Pancreas (tissue), 10 donors: ENCODE measurements at regions not wholly inside any gene's neighbourhood (a gene's known extent, or its start where the extent isn't known, plus 50 kb on each side); places are given as distances from the start of the nearest gene placed in this dataset.

ENCODE experiments used
- ATAC-seq, 4 donors: fragments of 200-7000 bp; cut with Tn5 transposase; one replicate each; pipeline versions ENCODE4 v1.8.0 to v1.9.1; 2020; ENCODE audit warnings: mild to moderate bottlenecking in 4 of 4, moderate library complexity in 4 of 4
- DNase-seq, 6 donors: peaks; one replicate each; pipeline ENCODE4 v3.0.0-alpha.2; 2020
- FAIRE-seq: peaks from 2 replicates; lab custom pipeline; 2012; peaks lifted over from hg19 to GRCh38; lab: Jason Lieb, UNC
- H3K27ac ChIP-seq, 4 donors: fragments of 200-600 bp; sonication (generic); 1 replicate in 3 of 4; 2 replicates in 1 of 4; pipeline versions ENCODE4 v1.5.0 to v1.8.0; 2020
- H3K27me3 ChIP-seq, 4 donors: fragments of 200-600 bp; one replicate each; pipeline ENCODE4 v1.8.0; 2021
- H3K36me3 ChIP-seq, 3 donors: fragments of 200-600 bp; sonication (generic) in 1 of 3; one replicate each; pipeline versions ENCODE4 v1.5.0 to v1.8.0; 2020 to 2021
- H3K4me1 ChIP-seq, 3 donors: fragments of 200-600 bp; one replicate each; pipeline ENCODE4 v1.8.0; 2021
- H3K4me3 ChIP-seq, 4 donors: fragments of 200-600 bp; sonication (generic) in 2 of 4; one replicate each; pipeline versions ENCODE4 v1.5.0 to v1.8.0; 2020 to 2021
- H3K9me3 ChIP-seq, 4 donors: fragments of 200-600 bp; one replicate each; pipeline ENCODE4 v1.8.0; 2021
- WGBS, 2 donors: extraction: QIAGEN DNeasy Blood & Tissue Kit; methylation state at CpG; one replicate each; pipeline ENCODE4 v1.1.7; 2013; 5-methylcytosine and 5-hydroxymethylcytosine counted together
- intact Hi-C, 3 donors: fragments of 100-400 bp; cut with DNase I; formaldehyde crosslinking; loops; one replicate each; pipeline versions ENCODE4 v1.11.1 to v1.14.2; 2022
- TF ChIP-seq, protein P1 (sequence below), 4 donors: fragments of 200-600 bp; sonication (generic) in 3 of 4; IDR thresholded peaks; one replicate each; pipeline versions ENCODE4 v1.5.0 to v1.8.0; 2021; ENCODE audit warnings: antibody characterized with exemption in 4 of 4
- donor health status: healthy with polysubstance abuse.
- donor health status: DM: no; HTN: no; CAD: no; lungs with moderate emphysema.
- donor health status: DM: no; HTN: no; CAD: no.
- donor health status: control.
- donor health status: control.
- donor health status: Bipolar disorder and iron deficiency.
- donor health status: DM: yes; HTN: yes; CAD: no.
- donor health status: DM: no; HTN: no; CAD: no.
- donor health status: DM: no; HTN: no; CAD: no.
- donor health status: DM: yes; HTN: yes; CAD: no.

DNA sequence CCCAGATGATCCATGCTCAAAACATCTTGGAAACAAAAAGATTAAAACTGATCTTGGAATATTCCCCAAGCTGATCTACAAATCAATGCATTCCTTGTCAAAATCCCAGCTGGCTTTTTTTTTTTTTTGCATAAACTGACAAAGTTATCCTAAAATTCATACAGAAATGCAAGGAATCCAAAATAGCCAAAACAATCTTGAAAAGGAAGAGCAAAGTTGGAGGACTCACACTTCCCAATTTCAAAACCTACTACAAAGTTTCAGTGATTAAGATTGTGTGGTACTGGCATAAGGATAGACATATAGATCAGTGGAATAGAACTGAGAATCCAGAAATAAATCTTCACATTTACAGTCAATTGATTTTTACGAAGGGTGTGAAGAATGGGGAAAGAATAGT, 306.8 kb upstream of the MGAT5 start:
- no peaks in the 10 kb centered on the region for H3K36me3 ChIP-seq
- no peaks in the 10 kb centered on the region for H3K27me3 ChIP-seq
- no peak for FAIRE-seq
- H3K27ac ChIP-seq = no peak overlapping the region
- no peak for ATAC-seq
- H3K4me1 ChIP-seq = no peaks in the 10 kb centered on the region
- intact Hi-C loops = no loop called here
- H3K4me3 ChIP-seq = no peak overlapping the region
- WGBS, 2 donors = 60 to 64% methylated on average over 1 of the region's 1 CpG
- no peak for DNase-seq
- no peaks in the 10 kb centered on the region for H3K9me3 ChIP-seq
- TF ChIP-seq, protein P1, sequence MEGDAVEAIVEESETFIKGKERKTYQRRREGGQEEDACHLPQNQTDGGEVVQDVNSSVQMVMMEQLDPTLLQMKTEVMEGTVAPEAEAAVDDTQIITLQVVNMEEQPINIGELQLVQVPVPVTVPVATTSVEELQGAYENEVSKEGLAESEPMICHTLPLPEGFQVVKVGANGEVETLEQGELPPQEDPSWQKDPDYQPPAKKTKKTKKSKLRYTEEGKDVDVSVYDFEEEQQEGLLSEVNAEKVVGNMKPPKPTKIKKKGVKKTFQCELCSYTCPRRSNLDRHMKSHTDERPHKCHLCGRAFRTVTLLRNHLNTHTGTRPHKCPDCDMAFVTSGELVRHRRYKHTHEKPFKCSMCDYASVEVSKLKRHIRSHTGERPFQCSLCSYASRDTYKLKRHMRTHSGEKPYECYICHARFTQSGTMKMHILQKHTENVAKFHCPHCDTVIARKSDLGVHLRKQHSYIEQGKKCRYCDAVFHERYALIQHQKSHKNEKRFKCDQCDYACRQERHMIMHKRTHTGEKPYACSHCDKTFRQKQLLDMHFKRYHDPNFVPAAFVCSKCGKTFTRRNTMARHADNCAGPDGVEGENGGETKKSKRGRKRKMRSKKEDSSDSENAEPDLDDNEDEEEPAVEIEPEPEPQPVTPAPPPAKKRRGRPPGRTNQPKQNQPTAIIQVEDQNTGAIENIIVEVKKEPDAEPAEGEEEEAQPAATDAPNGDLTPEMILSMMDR (IDR thresholded peaks at IDR 0.05) = no peak

DNA sequence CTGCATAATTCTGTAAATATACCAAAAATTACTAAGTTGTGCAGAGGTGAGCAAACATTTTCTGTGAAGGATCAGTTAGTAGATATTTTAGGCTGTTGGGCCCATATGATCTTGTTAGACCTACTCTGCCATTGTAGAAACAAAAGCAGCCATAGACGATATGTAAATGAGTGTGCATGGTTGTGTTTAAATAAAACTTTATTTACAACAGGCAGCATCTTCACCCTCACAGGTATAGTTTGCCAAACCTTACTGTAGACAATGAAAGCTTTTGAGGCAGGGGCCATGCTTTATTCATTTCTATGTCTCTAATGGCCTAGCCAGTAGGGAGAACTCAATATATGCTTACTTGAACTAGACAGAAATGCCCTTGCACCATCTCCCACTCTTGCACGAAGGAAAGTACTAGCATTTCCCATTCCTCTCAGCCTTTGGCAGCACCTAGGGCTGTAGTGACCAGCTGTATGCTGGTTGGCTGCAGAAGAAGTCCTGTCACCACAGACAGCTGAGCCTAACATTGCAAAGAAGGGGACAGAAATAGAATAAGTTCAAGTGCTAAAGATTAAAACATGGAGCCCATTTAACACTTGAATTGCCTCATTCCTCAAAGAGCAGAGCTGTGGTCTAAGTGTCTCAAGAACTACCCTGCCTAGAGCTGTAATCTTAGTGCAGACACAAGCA, 305.1 kb upstream of the MGAT5 start:
- Histone ChIP-seq H3K4me3 (no peak overlapping the region), H3K4me1 (no peaks in the 10 kb centered on the region), H3K9me3 (no peaks in the 10 kb centered on the region), H3K27me3 (no peaks in the 10 kb centered on the region), H3K27ac (no peak overlapping the region), H3K36me3 (no peaks in the 10 kb centered on the region)
- no peak for DNase-seq
- intact Hi-C loops = no loop called here
- no peak for ATAC-seq
- 17 to 48% methylated on average over 2 of the region's 2 CpGs for WGBS, 2 donors
- TF ChIP-seq, protein P1 (IDR thresholded peaks at IDR 0.05) = no peak
- FAIRE-seq = no peak

GRCh38 chr2:133949595-133949994, 304.3 kb upstream of the MGAT5 start:
- Histone ChIP-seq H3K9me3 (no peaks in the 10 kb centered on the region), H3K36me3 (no peaks in the 10 kb centered on the region), H3K4me3 (no peak overlapping the region), H3K27ac (no peak overlapping the region), H3K27me3 (no peaks in the 10 kb centered on the region), H3K4me1 (no peaks in the 10 kb centered on the region)
- DNase-seq (no peak), ATAC-seq (no peak), FAIRE-seq (no peak)
- 67 to 85% methylated on average over 3 of the region's 3 CpGs for WGBS, 2 donors
- TF ChIP-seq, protein P1 (IDR thresholded peaks at IDR 0.05) = no peak
- intact Hi-C loops = no loop called here

- H3K9me3 ChIP-seq = no peaks in the 10 kb centered on the region
- H3K27ac ChIP-seq = no peak overlapping the region
- intact Hi-C loops = no loop called here
- no peaks in the 10 kb centered on the region for H3K36me3 ChIP-seq
- no peak for ATAC-seq
- no peak for FAIRE-seq
- TF ChIP-seq, protein P1 (IDR thresholded peaks at IDR 0.05) = no peak
- no peaks in the 10 kb centered on the region for H3K4me1 ChIP-seq
- no peak for DNase-seq
- WGBS, 2 donors = 91 to 100% methylated on average over 1 of the region's 1 CpG
- no peaks in the 10 kb centered on the region for H3K27me3 ChIP-seq
- no peak overlapping the region for H3K4me3 ChIP-seq
Observed at GRCh38 chr2:133951209-133951608, 302.7 kb upstream of the MGAT5 start.

- no peak overlapping the region for H3K4me3 ChIP-seq
- TF ChIP-seq, protein P1 (IDR thresholded peaks at IDR 0.05) = no peak
- ATAC-seq (no peak), FAIRE-seq (no peak), DNase-seq (no peak)
- H3K27ac ChIP-seq = no peak overlapping the region
- WGBS, 2 donors = 61 to 73% methylated on average over 2 of the region's 2 CpGs
- no peaks in the 10 kb centered on the region for H3K4me1 ChIP-seq
- intact Hi-C loops = no loop called here
- no peaks in the 10 kb centered on the region for H3K36me3 ChIP-seq
- H3K27me3 ChIP-seq = no peaks in the 10 kb centered on the region
- H3K9me3 ChIP-seq = no peaks in the 10 kb centered on the region
Observed at GRCh38 chr2:133952420-133952819, 301.5 kb upstream of the MGAT5 start.
